ENCODE measurements at regions not wholly inside any gene's neighbourhood (a gene's known extent, or its start where the extent isn't known, plus 50 kb on each side); places are given as distances from the start of the nearest gene placed in this dataset.

DNA sequence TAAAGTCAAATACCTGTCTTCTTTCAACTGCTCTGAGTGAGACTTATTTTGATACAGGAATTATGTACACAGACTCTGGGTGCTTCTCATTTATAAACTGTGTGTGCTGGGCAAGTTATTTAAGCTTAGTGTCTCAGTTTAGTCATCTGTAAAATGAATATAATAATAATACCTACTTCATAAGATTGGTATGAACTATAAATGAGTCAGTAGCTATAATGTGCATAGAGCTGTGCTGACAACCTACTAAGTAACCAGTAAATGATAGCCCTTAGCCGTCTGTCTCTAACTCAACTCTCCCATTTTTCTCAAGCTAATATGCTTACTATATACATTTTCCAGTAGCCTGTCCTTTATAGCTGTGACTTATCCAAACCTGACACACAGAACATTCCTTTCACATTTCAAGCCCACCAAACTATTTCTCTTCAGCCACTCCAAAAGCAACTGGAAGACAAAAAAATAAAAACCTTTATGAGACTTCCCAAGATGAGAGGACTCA, 319.8 kb downstream of the ETAA1 start:
- TF ChIP-seq CTCF (conservative IDR thresholded peaks at IDR 0.05; ENCODE audit: low read depth, low read length) (no peak), EZH2 (IDR thresholded peaks at IDR 0.05; ENCODE audit: borderline replicate concordance, low read depth, low read length, poor library complexity, severe bottlenecking) (no peak)
- DNase-seq (ENCODE audit: low spot score) = no peak
- Histone ChIP-seq H3K9me3 (ENCODE audit: low read depth, low read length, poor library complexity, severe bottlenecking) (no peaks in the 10 kb centered on the region), H3K27ac (ENCODE audit: low read depth, low read length, poor library complexity, severe bottlenecking) (no peak overlapping the region), H3K27me3 (replicated peaks; ENCODE audit: insufficient read depth, low read depth, low read length, poor library complexity) (no peaks in the 10 kb centered on the region), H3K4me3 (ENCODE audit: low read depth, low read length, poor library complexity, severe bottlenecking) (no peak overlapping the region), H3K4me1 (ENCODE audit: insufficient read depth, low read length, poor library complexity, severe bottlenecking) (peaks cover 25% of the 10 kb centered on the region), H3K36me3 (ENCODE audit: insufficient read depth, low read length, poor library complexity, severe bottlenecking) (no peaks in the 10 kb centered on the region)
- no TSS peak for BruUV-seq (replicated peaks)
- POLR2A ChIA-PET (ENCODE audit: low non-redundant PET) = no interaction called here
- intact Hi-C loops (cut with micrococcal nuclease; ENCODE audit: unreplicated experiment) = no loop called here
- CTCF ChIA-PET = no interaction called here

GRCh38 chr2:67717692-67718091, 320.6 kb downstream of the ETAA1 start:
- Histone ChIP-seq H3K27me3 (replicated peaks; ENCODE audit: insufficient read depth, low read depth, low read length, poor library complexity) (no peaks in the 10 kb centered on the region), H3K27ac (ENCODE audit: low read depth, low read length, poor library complexity, severe bottlenecking) (no peak overlapping the region), H3K9me3 (ENCODE audit: low read depth, low read length, poor library complexity, severe bottlenecking) (no peaks in the 10 kb centered on the region), H3K36me3 (ENCODE audit: insufficient read depth, low read length, poor library complexity, severe bottlenecking) (no peaks in the 10 kb centered on the region), H3K4me1 (ENCODE audit: insufficient read depth, low read length, poor library complexity, severe bottlenecking) (peaks cover 25% of the 10 kb centered on the region), H3K4me3 (ENCODE audit: low read depth, low read length, poor library complexity, severe bottlenecking) (no peak overlapping the region)
- intact Hi-C loops (cut with micrococcal nuclease; ENCODE audit: unreplicated experiment) = no loop called here
- DNase-seq (ENCODE audit: low spot score) = no peak
- TF ChIP-seq CTCF (conservative IDR thresholded peaks at IDR 0.05; ENCODE audit: low read depth, low read length) (no peak), EZH2 (IDR thresholded peaks at IDR 0.05; ENCODE audit: borderline replicate concordance, low read depth, low read length, poor library complexity, severe bottlenecking) (no peak)
- ChIA-PET POLR2A (ENCODE audit: low non-redundant PET) (no interaction called here), CTCF (no interaction called here)
- BruUV-seq (replicated peaks) = no TSS peak

DNA sequence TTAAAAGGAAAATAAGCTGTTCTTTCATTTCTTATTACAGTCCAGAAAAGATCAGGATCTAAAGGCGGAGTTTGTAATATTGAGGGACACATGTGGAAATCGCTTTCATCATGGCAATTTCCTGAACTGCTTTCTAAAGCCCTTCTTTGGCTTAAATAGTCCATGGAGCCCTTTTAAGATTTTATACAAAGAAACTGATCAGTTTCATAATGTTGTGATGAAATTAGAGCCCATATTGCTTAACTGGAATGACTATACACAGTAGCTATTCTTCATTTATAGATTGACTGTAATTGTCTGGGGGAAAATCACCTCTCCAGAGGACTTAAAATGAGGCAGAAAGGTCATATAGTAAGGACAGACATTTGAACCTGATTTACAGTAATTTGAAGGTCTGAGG, 322.2 kb downstream of the ETAA1 start:
- BruUV-seq (replicated peaks) = no TSS peak

More for the DNA sequence above, 322.2 kb downstream of the ETAA1 start:
- CTCF ChIA-PET = no interaction called here
- H3K4me1 ChIP-seq (ENCODE audit: insufficient read depth, low read length, poor library complexity, severe bottlenecking) = peaks cover 25% of the 10 kb centered on the region
- peak; percentile 15 for DNase-seq (ENCODE audit: low spot score)
- intact Hi-C loops (cut with micrococcal nuclease; ENCODE audit: unreplicated experiment) = no loop called here
- TF ChIP-seq CTCF (conservative IDR thresholded peaks at IDR 0.05; ENCODE audit: low read depth, low read length) (no peak), EZH2 (IDR thresholded peaks at IDR 0.05; ENCODE audit: borderline replicate concordance, low read depth, low read length, poor library complexity, severe bottlenecking) (no peak)
- H3K36me3 ChIP-seq (ENCODE audit: insufficient read depth, low read length, poor library complexity, severe bottlenecking) = no peaks in the 10 kb centered on the region
- no peaks in the 10 kb centered on the region for H3K27me3 ChIP-seq (replicated peaks; ENCODE audit: insufficient read depth, low read depth, low read length, poor library complexity)
- H3K4me3 ChIP-seq (ENCODE audit: low read depth, low read length, poor library complexity, severe bottlenecking) = no peak overlapping the region
- POLR2A ChIA-PET (ENCODE audit: low non-redundant PET) = no interaction called here
- H3K9me3 ChIP-seq (ENCODE audit: low read depth, low read length, poor library complexity, severe bottlenecking) = no peaks in the 10 kb centered on the region
- peak overlapping the region; percentile 46 for H3K27ac ChIP-seq (ENCODE audit: low read depth, low read length, poor library complexity, severe bottlenecking)
